GM12874 (cell line): ENCODE measurements at regions not wholly inside any gene's neighbourhood (a gene's known extent, or its start where the extent isn't known, plus 50 kb on each side); places are given as distances from the start of the nearest gene placed in this dataset.
A peak's percentile ranks its signal among the peaks of the same experiment; 100 is the strongest.

ENCODE experiments used
- CTCF ChIP-seq: IDR thresholded peaks from 2 replicates; pipeline ENCODE4 v1.5.1; 2011; ENCODE audit warnings: low read depth, mild to moderate bottlenecking, control low read depth, low read length, moderate library complexity; ENCODE audit not compliant: insufficient read depth

GRCh38 chr5:103375863-103376591 lies 117.5 kb downstream of the MACIR start:
- no peak for TF ChIP-seq CTCF

GRCh38 chr5:103375350-103375749 lies 116.8 kb downstream of the MACIR start:
- TF ChIP-seq CTCF, result 0 out of 2 replicates have a peak, but pooled peaks have one; percentile 6

GRCh38 chr5:103374473-103374963 lies 116.0 kb downstream of the MACIR start:
- no peak for TF ChIP-seq CTCF

- no peak for TF ChIP-seq CTCF
Observed at GRCh38 chr5:103373597-103374472, 115.3 kb downstream of the MACIR start.

- TF ChIP-seq CTCF, result no peak
Observed at GRCh38 chr5:103371046-103371607, 112.6 kb downstream of the MACIR start.

- no peak for TF ChIP-seq CTCF
Observed at GRCh38 chr5:103369125-103370120, 110.9 kb downstream of the MACIR start.
